ENCODE measurements at regions not wholly inside any gene's neighbourhood (a gene's known extent, or its start where the extent isn't known, plus 50 kb on each side); places are given as distances from the start of the nearest gene placed in this dataset.

GRCh38 chr3:96039632-96040031, 774.8 kb upstream of the EPHA6 start:
- no peak overlapping the region for H3K27ac Mint-ChIP-seq
- H3K4me2 ChIP-seq (replicated peaks; ENCODE audit: extremely low read depth, low read length, poor library complexity, severe bottlenecking): no peak overlapping the region
- H3K9me3 Mint-ChIP-seq: peaks cover 0 to 4% (median 3%) of the 10 kb centered on the region in 7 donors
- no peak overlapping the region for H3K4me3 ChIP-seq (replicated peaks in 1 of 3; ENCODE audit: low read depth in 2 of 3, low read length in 3 of 3)
- no peak overlapping the region for H2AFZ ChIP-seq (ENCODE audit: insufficient read depth, low read depth, low read length, poor library complexity, severe bottlenecking)
- H3K9ac ChIP-seq (ENCODE audit: insufficient read depth, low read length, poor library complexity, severe bottlenecking): no peak overlapping the region
- H3K36me3 ChIP-seq (replicated peaks in 1 of 2; ENCODE audit: control insufficient read depth in 1 of 2, insufficient read depth in 2 of 2, low read length in 2 of 2): no peaks in the 10 kb centered on the region
- no peak overlapping the region for H3K27ac ChIP-seq (ENCODE audit: low read depth in 1 of 2, low read length in 2 of 2)
- no peak for DNase-seq
- no peaks in the 10 kb centered on the region for H3K4me1 Mint-ChIP-seq
- no peak for TF ChIP-seq CTCF (IDR thresholded peaks at IDR 0.05)
- H3K4me3 Mint-ChIP-seq: no peak overlapping the region
- intact Hi-C loops (cut with micrococcal nuclease): no loop called here
- H3K4me1 ChIP-seq (ENCODE audit: control insufficient read depth in 1 of 2, insufficient read depth in 2 of 2, low read length in 2 of 2): no peaks in the 10 kb centered on the region
- H3K9me3 ChIP-seq (replicated peaks in 1 of 2; ENCODE audit: control insufficient read depth in 1 of 2, insufficient read depth in 1 of 2, low read length in 2 of 2): peaks cover 0 to 1% of the 10 kb centered on the region in 2 donors
- no peaks in the 10 kb centered on the region for H3K27me3 ChIP-seq (ENCODE audit: control insufficient read depth in 2 of 2, insufficient read depth in 2 of 2, low read length in 2 of 2)
- no peaks in the 10 kb centered on the region for H3K79me2 ChIP-seq (ENCODE audit: insufficient read depth, low read length)
- no peaks in the 10 kb centered on the region for H3K27me3 Mint-ChIP-seq (ENCODE audit: low read depth in 3 of 3)
- H3K36me3 Mint-ChIP-seq: no peaks in the 10 kb centered on the region
- H4K20me1 ChIP-seq (ENCODE audit: insufficient read depth, low read length): no peaks in the 10 kb centered on the region

- no peak for DNase-seq
- no peaks in the 10 kb centered on the region for H3K79me2 ChIP-seq (ENCODE audit: insufficient read depth, low read length)
- no peak for TF ChIP-seq CTCF (IDR thresholded peaks at IDR 0.05)
- no peak overlapping the region for H3K27ac ChIP-seq (ENCODE audit: low read depth in 1 of 2, low read length in 2 of 2)
- intact Hi-C loops (cut with micrococcal nuclease): no loop called here
- Mint-ChIP-seq H3K9me3 (peaks cover 0 to 16% (median 4%) of the 10 kb centered on the region in 7 donors), H3K36me3 (no peaks in the 10 kb centered on the region), H3K27me3 (ENCODE audit: low read depth in 3 of 3) (no peaks in the 10 kb centered on the region), H3K4me1 (no peaks in the 10 kb centered on the region), H3K27ac (no peak overlapping the region), H3K4me3 (no peak overlapping the region)
- no peaks in the 10 kb centered on the region for H4K20me1 ChIP-seq (ENCODE audit: insufficient read depth, low read length)
- no peak overlapping the region for H2AFZ ChIP-seq (ENCODE audit: insufficient read depth, low read depth, low read length, poor library complexity, severe bottlenecking)
- H3K9me3 ChIP-seq (replicated peaks in 1 of 2; ENCODE audit: control insufficient read depth in 1 of 2, insufficient read depth in 1 of 2, low read length in 2 of 2): peaks cover 0 to 8% of the 10 kb centered on the region in 2 donors
- H3K9ac ChIP-seq (ENCODE audit: insufficient read depth, low read length, poor library complexity, severe bottlenecking): no peak overlapping the region
- H3K4me3 ChIP-seq (replicated peaks in 1 of 3; ENCODE audit: low read depth in 2 of 3, low read length in 3 of 3): no peak overlapping the region
- no peak overlapping the region for H3K4me2 ChIP-seq (replicated peaks; ENCODE audit: extremely low read depth, low read length, poor library complexity, severe bottlenecking)
- no peaks in the 10 kb centered on the region for H3K27me3 ChIP-seq (ENCODE audit: control insufficient read depth in 2 of 2, insufficient read depth in 2 of 2, low read length in 2 of 2)
- H3K4me1 ChIP-seq (ENCODE audit: control insufficient read depth in 1 of 2, insufficient read depth in 2 of 2, low read length in 2 of 2): no peaks in the 10 kb centered on the region
- no CpG with 5 or more reads among the region's 1 CpG for WGBS (ENCODE audit: insufficient coverage)
- no peaks in the 10 kb centered on the region for H3K36me3 ChIP-seq (replicated peaks in 1 of 2; ENCODE audit: control insufficient read depth in 1 of 2, insufficient read depth in 2 of 2, low read length in 2 of 2)
These were observed 755.1 kb upstream of the EPHA6 start for GRCh38 chr3:96059301-96059700.

All from CD14-positive monocyte (primary cell).